ENCODE measurements at regions not wholly inside any gene's neighbourhood (a gene's known extent, or its start where the extent isn't known, plus 50 kb on each side); places are given as distances from the start of the nearest gene placed in this dataset.

DNA sequence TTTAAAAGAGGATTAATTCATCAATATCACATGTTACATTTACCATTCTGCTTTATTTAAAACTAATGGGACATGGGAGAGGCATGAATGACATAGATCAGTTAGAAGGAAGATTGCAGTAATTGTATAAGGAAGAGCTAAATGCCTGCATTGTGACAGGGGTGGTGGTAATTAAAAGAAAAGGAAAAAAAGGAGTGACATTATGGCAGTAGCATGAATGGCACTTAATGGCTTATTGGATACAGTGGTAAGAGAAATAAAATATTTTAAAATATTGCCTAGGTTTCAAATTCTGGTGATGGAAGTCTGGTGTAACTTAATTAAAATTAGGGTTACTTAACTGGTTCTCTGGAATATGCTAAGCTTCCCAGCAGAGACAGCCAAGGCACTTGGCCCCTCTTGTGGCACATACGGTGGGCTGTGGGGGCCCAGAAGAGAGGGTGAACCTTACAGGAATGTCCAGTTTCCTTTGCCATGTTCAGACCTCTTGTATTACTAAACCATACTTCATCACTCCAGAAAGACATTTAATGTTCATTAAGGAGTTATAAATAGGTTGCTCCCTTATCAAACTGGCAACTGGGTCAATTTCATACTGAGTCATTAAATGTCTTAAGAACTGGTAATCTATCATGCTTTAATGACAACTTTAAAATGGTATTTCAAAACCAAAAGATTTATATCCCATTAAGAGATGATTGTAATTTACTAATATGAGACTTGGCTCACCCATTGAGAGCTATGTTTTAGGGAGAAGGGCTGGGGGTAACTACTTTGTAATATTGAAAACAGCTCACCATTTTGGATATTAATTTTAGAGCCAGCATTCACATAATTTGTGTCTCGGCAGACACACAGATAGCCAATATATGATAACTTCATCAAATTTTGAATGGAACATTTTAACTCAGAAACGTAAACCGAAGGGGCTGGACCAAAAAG is 798.9 kb upstream of the PIK3C3 start:
- CTCF ChIA-PET: no interaction called here
- no peak for DNase-seq (ENCODE audit: low spot score)
- POLR2A ChIA-PET (ENCODE audit: low non-redundant PET): no interaction called here
- H3K27ac ChIP-seq: no peak overlapping the region
- TF ChIP-seq, protein P1, sequence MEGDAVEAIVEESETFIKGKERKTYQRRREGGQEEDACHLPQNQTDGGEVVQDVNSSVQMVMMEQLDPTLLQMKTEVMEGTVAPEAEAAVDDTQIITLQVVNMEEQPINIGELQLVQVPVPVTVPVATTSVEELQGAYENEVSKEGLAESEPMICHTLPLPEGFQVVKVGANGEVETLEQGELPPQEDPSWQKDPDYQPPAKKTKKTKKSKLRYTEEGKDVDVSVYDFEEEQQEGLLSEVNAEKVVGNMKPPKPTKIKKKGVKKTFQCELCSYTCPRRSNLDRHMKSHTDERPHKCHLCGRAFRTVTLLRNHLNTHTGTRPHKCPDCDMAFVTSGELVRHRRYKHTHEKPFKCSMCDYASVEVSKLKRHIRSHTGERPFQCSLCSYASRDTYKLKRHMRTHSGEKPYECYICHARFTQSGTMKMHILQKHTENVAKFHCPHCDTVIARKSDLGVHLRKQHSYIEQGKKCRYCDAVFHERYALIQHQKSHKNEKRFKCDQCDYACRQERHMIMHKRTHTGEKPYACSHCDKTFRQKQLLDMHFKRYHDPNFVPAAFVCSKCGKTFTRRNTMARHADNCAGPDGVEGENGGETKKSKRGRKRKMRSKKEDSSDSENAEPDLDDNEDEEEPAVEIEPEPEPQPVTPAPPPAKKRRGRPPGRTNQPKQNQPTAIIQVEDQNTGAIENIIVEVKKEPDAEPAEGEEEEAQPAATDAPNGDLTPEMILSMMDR (conservative IDR thresholded peaks at IDR 0.05; ENCODE audit: low read depth): no peak

- TF ChIP-seq, protein P1 (conservative IDR thresholded peaks at IDR 0.05; ENCODE audit: low read depth): no peak
- H3K27ac ChIP-seq: no peak overlapping the region
- ChIA-PET POLR2A (ENCODE audit: low non-redundant PET) (no interaction called here), CTCF (no interaction called here)
- no peak for DNase-seq (ENCODE audit: low spot score)
Observed at GRCh38 chr18:41155025-41155424, 800.0 kb upstream of the PIK3C3 start.

DNA sequence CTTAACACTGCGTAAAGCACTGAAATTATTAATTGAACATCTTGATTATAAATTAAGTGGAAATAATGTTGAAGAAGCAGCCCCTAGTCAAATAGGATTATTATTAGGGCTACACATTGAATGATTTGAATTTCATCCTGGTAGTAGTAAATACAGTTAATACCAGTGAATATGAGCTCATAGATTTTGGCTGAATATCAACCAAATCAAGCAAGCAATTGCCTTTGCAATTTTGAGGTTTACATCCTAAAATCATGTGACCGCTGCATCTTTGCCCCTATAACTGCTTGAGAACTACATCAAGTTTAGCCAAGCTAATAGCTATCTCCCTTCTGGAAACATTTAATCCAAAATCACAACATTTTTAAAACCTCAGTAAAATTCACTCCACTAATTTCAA is 801.2 kb upstream of the PIK3C3 start:
- no peak overlapping the region for H3K27ac ChIP-seq
- ChIA-PET CTCF (interaction anchor here (0.6 kb wide), 1 partner anchor 177 kb away, joined by 5 read pairs; no protein-coding TSS in a partner anchor), POLR2A (ENCODE audit: low non-redundant PET) (no interaction called here)
- TF ChIP-seq, protein P1 (conservative IDR thresholded peaks at IDR 0.05; ENCODE audit: low read depth): no peak
- no peak for DNase-seq (ENCODE audit: low spot score)

DNA sequence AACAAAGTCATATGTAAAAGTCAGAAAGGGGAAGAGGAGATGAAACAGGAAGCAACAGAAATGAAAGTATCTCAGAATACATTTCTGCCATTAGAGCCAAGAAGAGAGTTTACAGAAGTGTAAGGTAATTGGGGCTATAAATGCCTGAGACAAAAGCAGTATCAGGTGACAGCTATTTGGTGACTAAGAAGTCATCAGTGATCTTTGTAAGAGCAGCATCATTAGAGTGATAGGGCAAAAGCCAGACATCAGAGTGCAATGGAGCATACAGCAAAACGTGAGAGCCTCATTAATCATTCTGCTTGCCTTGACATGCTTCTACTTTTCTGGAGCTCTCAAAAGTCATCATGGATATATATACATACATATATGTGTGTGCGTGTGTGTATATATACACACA is 804.7 kb upstream of the PIK3C3 start:
- ChIA-PET CTCF (no interaction called here), POLR2A (ENCODE audit: low non-redundant PET) (no interaction called here)
- no peak overlapping the region for H3K27ac ChIP-seq
- DNase-seq (ENCODE audit: low spot score): no peak
- TF ChIP-seq, protein P1 (conservative IDR thresholded peaks at IDR 0.05; ENCODE audit: low read depth): no peak

- ChIA-PET CTCF (no interaction called here), POLR2A (ENCODE audit: low non-redundant PET) (no interaction called here)
- TF ChIP-seq, protein P1 (conservative IDR thresholded peaks at IDR 0.05; ENCODE audit: low read depth): no peak
- no peak overlapping the region for H3K27ac ChIP-seq
- DNase-seq (ENCODE audit: low spot score): no peak
Observed at GRCh38 chr18:41146301-41146700, 808.7 kb upstream of the PIK3C3 start.

DNA sequence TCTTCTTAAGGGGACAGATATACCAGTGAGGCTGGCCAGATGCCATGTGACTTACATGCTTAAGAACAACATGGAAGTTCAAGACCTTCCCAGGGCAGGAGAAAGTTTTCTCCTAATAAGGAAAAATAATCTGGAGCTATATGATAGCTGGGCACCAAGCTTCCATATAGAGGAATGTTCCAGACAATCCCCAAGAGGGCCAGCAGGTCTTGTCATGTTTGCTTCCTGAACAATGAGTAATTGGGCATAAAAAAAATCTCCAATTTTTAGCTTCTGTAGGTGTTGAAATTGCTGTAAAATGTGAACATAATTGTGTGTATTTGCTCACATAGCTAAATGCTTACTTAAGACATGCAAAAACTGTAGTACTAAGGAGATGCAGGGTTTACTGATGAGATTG is 809.5 kb upstream of the PIK3C3 start:
- ChIA-PET POLR2A (ENCODE audit: low non-redundant PET) (no interaction called here), CTCF (no interaction called here)
- peak overlapping the region; percentile 48; the same call in 1 of the 2 replicates for H3K27ac ChIP-seq
- TF ChIP-seq, protein P1 (conservative IDR thresholded peaks at IDR 0.05; ENCODE audit: low read depth): no peak
- peak; percentile 38 for DNase-seq (ENCODE audit: low spot score)

All from RWPE1 (cell line).